CD4-positive, alpha-beta T cell treated with Interleukin-4 for 1 hour (primary cell): ENCODE measurements at regions not wholly inside any gene's neighbourhood (a gene's known extent, or its start where the extent isn't known, plus 50 kb on each side); places are given as distances from the start of the nearest gene placed in this dataset.
"Not testable (repeated sequence)": the region's sequence is repeated elsewhere in the genome, so short reads cannot be mapped to it uniquely, and the experiment has no call there.

Source experiments
- DNase-seq, 2 donors: peaks; one replicate each; pipeline ENCODE4 v3.0.0-alpha.2; 2020 to 2022

GRCh38 chr2:131641414-131642206 is 113.9 kb downstream of the CCDC74A start:
- DNase-seq = no peak

GRCh38 chr2:131643180-131643579 is 115.5 kb downstream of the CCDC74A start:
- not testable (repeated sequence) for DNase-seq

GRCh38 chr2:131645177-131645765 is 117.6 kb downstream of the CCDC74A start:
- no peak for DNase-seq

GRCh38 chr2:131646220-131646619 is 118.5 kb downstream of the CCDC74A start:
- not testable (repeated sequence) for DNase-seq

- no peak for DNase-seq
Observed at GRCh38 chr2:131646669-131647297, 119.1 kb downstream of the CCDC74A start.

GRCh38 chr2:131648565-131648964 is 120.9 kb downstream of the CCDC74A start:
- not testable (repeated sequence) for DNase-seq

GRCh38 chr2:131652246-131652645 is 124.6 kb downstream of the CCDC74A start:
- not testable (repeated sequence) for DNase-seq

GRCh38 chr2:131654107-131654506 is 126.4 kb downstream of the CCDC74A start:
- not testable (repeated sequence) for DNase-seq

- DNase-seq = no peak
Observed at GRCh38 chr2:131656816-131657633, 129.3 kb downstream of the CCDC74A start.

GRCh38 chr2:131657895-131658768 is 130.4 kb downstream of the CCDC74A start:
- DNase-seq = no peak

- no peak for DNase-seq
Observed at GRCh38 chr2:131658769-131659131, 131.1 kb downstream of the CCDC74A start.

- DNase-seq = no peak
Observed at GRCh38 chr2:131659168-131659572, 131.5 kb downstream of the CCDC74A start.

- DNase-seq = not testable (repeated sequence)
Observed at GRCh38 chr2:131661101-131661782, 133.6 kb downstream of the CCDC74A start.

GRCh38 chr2:131661884-131662535 is 134.3 kb downstream of the CCDC74A start:
- DNase-seq = not testable (repeated sequence)

GRCh38 chr2:131663501-131663900 is 135.8 kb downstream of the CCDC74A start:
- DNase-seq = not testable (repeated sequence)

GRCh38 chr2:131665716-131666115 is 138.0 kb downstream of the CCDC74A start:
- DNase-seq = not testable (repeated sequence)

- DNase-seq = peak in 1 of 2 donors; percentile 52
Observed at GRCh38 chr2:131668794-131669540, 141.3 kb downstream of the CCDC74A start.

GRCh38 chr2:131671841-131672470 is 144.3 kb downstream of the CCDC74A start:
- DNase-seq = not testable (repeated sequence)
